ENCODE measurements at regions not wholly inside any gene's neighbourhood (a gene's known extent, or its start where the extent isn't known, plus 50 kb on each side); places are given as distances from the start of the nearest gene placed in this dataset.
A peak's percentile ranks its signal among the peaks of the same experiment; 100 is the strongest.

GRCh38 chr6:82030301-82030700, 217.2 kb downstream of the IBTK start (continued):
- TF ChIP-seq NR3C1 (CRISPR knock-in tag; conservative IDR thresholded peaks at IDR 0.05; ENCODE audit: low read depth) (no peak), SMAD3 (CRISPR knock-in tag; IDR thresholded peaks at IDR 0.05; ENCODE audit: borderline replicate concordance) (no peak)

DNA sequence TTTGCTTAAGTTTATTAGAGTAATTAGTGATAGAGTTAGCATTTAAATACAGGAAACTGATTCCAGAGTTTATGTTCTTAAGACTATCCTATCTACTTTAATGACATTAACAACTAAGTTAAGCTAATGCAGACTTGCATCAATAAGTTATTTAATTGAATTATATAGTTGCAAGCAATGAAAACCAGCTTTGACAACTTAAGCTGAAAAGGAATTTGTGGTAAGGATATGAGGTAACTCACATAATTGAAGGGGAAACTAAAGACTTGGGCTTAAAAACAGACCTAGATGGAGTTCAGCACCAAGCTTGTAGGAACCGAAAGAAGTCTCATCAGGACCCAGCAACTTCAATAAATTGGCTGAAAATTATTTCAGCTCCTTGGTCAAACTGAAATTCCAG, 222.3 kb downstream of the IBTK start:
- Mint-ChIP-seq H3K36me3 (no peaks in the 10 kb centered on the region), H3K9me3 (no peaks in the 10 kb centered on the region), H3K4me1 (no peaks in the 10 kb centered on the region), H3K27me3 (ENCODE audit: low read depth) (no peaks in the 10 kb centered on the region), H3K4me3 (no peak overlapping the region), H3K27ac (no peak overlapping the region)
- no peak for TF ChIP-seq MAX (CRISPR knock-in tag; IDR thresholded peaks at IDR 0.05)
- no peak for TF ChIP-seq SP1 (CRISPR knock-in tag; conservative IDR thresholded peaks at IDR 0.05)
- no peak for TF ChIP-seq ZNF512 (CRISPR knock-in tag; IDR thresholded peaks at IDR 0.05; ENCODE audit: borderline replicate concordance)
- no peak for TF ChIP-seq TCF7 (CRISPR knock-in tag; IDR thresholded peaks at IDR 0.05; ENCODE audit: low read depth)
- no peak for TF ChIP-seq IRF2 (CRISPR knock-in tag; IDR thresholded peaks at IDR 0.05; ENCODE audit: borderline replicate concordance, low read depth)
- TF ChIP-seq JAZF1 (CRISPR knock-in tag; IDR thresholded peaks at IDR 0.05), result no peak
- no peak for TF ChIP-seq E2F4 (CRISPR knock-in tag; IDR thresholded peaks at IDR 0.05; ENCODE audit: borderline replicate concordance, low read depth)
- no peak for TF ChIP-seq JUN (CRISPR knock-in tag; IDR thresholded peaks at IDR 0.05)
- no peak for TF ChIP-seq EMX1 (CRISPR knock-in tag; IDR thresholded peaks at IDR 0.05)
- POLR2A ChIA-PET, result no interaction called here
- DNase-seq (ENCODE audit: low spot score) (no peak), ATAC-seq (no peak)
- CTCF ChIA-PET, result no interaction called here

GRCh38 chr6:82022614-82023129, 224.9 kb downstream of the IBTK start:
- H3K9me3 Mint-ChIP-seq, result no peaks in the 10 kb centered on the region
- peak; percentile 38; the same call in 1 of the 2 replicates for ATAC-seq
- CTCF ChIA-PET, result no interaction called here
- TF ChIP-seq TP53 (CRISPR knock-in tag; IDR thresholded peaks at IDR 0.05) (no peak), SP1 (CRISPR knock-in tag; conservative IDR thresholded peaks at IDR 0.05) (no peak), ZNF219 (CRISPR knock-in tag; IDR thresholded peaks at IDR 0.05; ENCODE audit: borderline replicate concordance) (no peak), HMGXB4 (CRISPR knock-in tag; IDR thresholded peaks at IDR 0.05) (no peak), E2F4 (CRISPR knock-in tag; IDR thresholded peaks at IDR 0.05; ENCODE audit: borderline replicate concordance, low read depth) (no peak), SMAD4 (CRISPR knock-in tag; IDR thresholded peaks at IDR 0.05) (no peak)
- TF ChIP-seq, protein P1, sequence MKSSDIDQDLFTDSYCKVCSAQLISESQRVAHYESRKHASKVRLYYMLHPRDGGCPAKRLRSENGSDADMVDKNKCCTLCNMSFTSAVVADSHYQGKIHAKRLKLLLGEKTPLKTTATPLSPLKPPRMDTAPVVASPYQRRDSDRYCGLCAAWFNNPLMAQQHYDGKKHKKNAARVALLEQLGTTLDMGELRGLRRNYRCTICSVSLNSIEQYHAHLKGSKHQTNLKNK (CRISPR knock-in tag; IDR thresholded peaks at IDR 0.05), result no peak
- TF ChIP-seq, protein P2, sequence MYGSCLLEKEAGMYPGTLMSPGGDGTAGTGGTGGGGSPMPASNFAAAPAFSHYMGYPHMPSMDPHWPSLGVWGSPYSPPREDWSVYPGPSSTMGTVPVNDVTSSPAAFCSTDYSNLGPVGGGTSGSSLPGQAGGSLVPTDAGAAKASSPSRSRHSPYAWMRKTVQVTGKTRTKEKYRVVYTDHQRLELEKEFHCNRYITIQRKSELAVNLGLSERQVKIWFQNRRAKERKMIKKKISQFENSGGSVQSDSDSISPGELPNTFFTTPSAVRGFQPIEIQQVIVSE (CRISPR knock-in tag; IDR thresholded peaks at IDR 0.05; ENCODE audit: borderline replicate concordance), result no peak
- no peak overlapping the region for H3K27ac Mint-ChIP-seq
- no peak for DNase-seq (ENCODE audit: low spot score)
- peaks cover 4% of the 10 kb centered on the region; the same call in 1 of the 2 replicates for H3K4me1 Mint-ChIP-seq
- POLR2A ChIA-PET, result no interaction called here
- no peak overlapping the region for H3K4me3 Mint-ChIP-seq
- H3K27me3 Mint-ChIP-seq (ENCODE audit: low read depth), result no peaks in the 10 kb centered on the region
- no peaks in the 10 kb centered on the region for H3K36me3 Mint-ChIP-seq

Data from WTC11 (cell line).